Mesendoderm (in vitro differentiated cells): ENCODE measurements at regions not wholly inside any gene's neighbourhood (a gene's known extent, or its start where the extent isn't known, plus 50 kb on each side); places are given as distances from the start of the nearest gene placed in this dataset.

ENCODE experiments used
- DNase-seq: peaks from one replicate; pipeline ENCODE4 v3.0.0; 2013
- H2AK5ac ChIP-seq: 2 replicates; pipeline ENCODE4 v1.6.1; 2013; ENCODE audit warnings: low read length, inconsistent platforms
- H2BK120ac ChIP-seq: 2 replicates; pipeline ENCODE4 v1.6.1; 2013; ENCODE audit warnings: low read depth, mild to moderate bottlenecking, low read length, moderate library complexity, mixed read lengths
- H2BK15ac ChIP-seq: replicated peaks from 2 replicates; pipeline ENCODE4 v1.6.1; 2013; ENCODE audit warnings: low read depth, mild to moderate bottlenecking, moderate library complexity
- H2BK5ac ChIP-seq: 2 replicates; pipeline ENCODE4 v1.6.1; 2013; ENCODE audit warnings: low read length, inconsistent platforms
- H3K18ac ChIP-seq: 2 replicates; pipeline ENCODE4 v1.6.1; 2013; ENCODE audit warnings: mild to moderate bottlenecking, low read length, mixed read lengths
- H3K23ac ChIP-seq: one replicate; pipeline ENCODE4 v1.6.1; 2013; ENCODE audit warnings: low read length
- H3K27ac ChIP-seq: 2 replicates; pipeline ENCODE4 v1.5.1; 2013; ENCODE audit warnings: low read depth, mild to moderate bottlenecking, inconsistent platforms, low read length, moderate library complexity
- H3K27me3 ChIP-seq: 2 replicates; pipeline ENCODE4 v1.6.1; 2013; ENCODE audit warnings: low read length, control low read depth, mild to moderate bottlenecking, inconsistent platforms; ENCODE audit not compliant: insufficient read depth, poor library complexity
- H3K36me3 ChIP-seq: 2 replicates; pipeline ENCODE4 v1.6.1; 2013; ENCODE audit warnings: low read length, inconsistent platforms; ENCODE audit not compliant: control insufficient read depth, insufficient read depth
- H3K4ac ChIP-seq: one replicate; pipeline ENCODE4 v1.6.1; 2013; ENCODE audit warnings: low read depth, mild to moderate bottlenecking, low read length, moderate library complexity
- H3K4me1 ChIP-seq: 2 replicates; pipeline ENCODE4 v1.6.1; 2013; ENCODE audit warnings: low read depth, low read length, inconsistent platforms; ENCODE audit not compliant: control insufficient read depth
- H3K4me2 ChIP-seq: 2 replicates; pipeline ENCODE4 v1.6.1; 2013; ENCODE audit warnings: low read length
- H3K4me3 ChIP-seq: 2 replicates; pipeline ENCODE4 v1.5.1; 2013; ENCODE audit warnings: mild to moderate bottlenecking, low read length
- H3K56ac ChIP-seq: one replicate; pipeline ENCODE4 v1.6.1; 2013; ENCODE audit warnings: low read length
- H3K79me1 ChIP-seq: 2 replicates; pipeline ENCODE4 v1.6.1; 2013; ENCODE audit warnings: low read length, inconsistent platforms
- H3K79me2 ChIP-seq: 2 replicates; pipeline ENCODE4 v1.6.1; 2013; ENCODE audit warnings: mild to moderate bottlenecking, low read length; ENCODE audit not compliant: control insufficient read depth, insufficient read depth
- H3K9ac ChIP-seq: 2 replicates; pipeline ENCODE4 v1.6.1; 2013; ENCODE audit warnings: low read length, inconsistent platforms
- H4K5ac ChIP-seq: one replicate; pipeline ENCODE4 v1.6.1; 2013; ENCODE audit warnings: low read length
- H4K8ac ChIP-seq: one replicate; pipeline ENCODE4 v1.6.1; 2013; ENCODE audit warnings: low read depth, mild to moderate bottlenecking, control low read depth, low read length, moderate library complexity
- WGBS: extraction: QIAGEN DNeasy Blood & Tissue Kit; methylation state at CpG from one replicate; pipeline ENCODE4 v1.1.7; 2013; ENCODE audit warnings: low lambda C conversion rate, missing lambda C conversion rate; ENCODE audit not compliant: insufficient coverage; ENCODE audit errors: extremely low coverage; 5-methylcytosine and 5-hydroxymethylcytosine counted together

GRCh38 chr5:25009063-25009462 is 364.3 kb upstream of the CDH10 start:
- Histone ChIP-seq H2AK5ac (no peak overlapping the region), H3K36me3 (no peaks in the 10 kb centered on the region), H3K79me2 (no peaks in the 10 kb centered on the region), H3K4me2 (no peak overlapping the region), H3K4me1 (no peaks in the 10 kb centered on the region), H2BK15ac (no peak overlapping the region), H2BK120ac (no peak overlapping the region), H3K56ac (no peak overlapping the region), H3K23ac (no peak overlapping the region), H3K79me1 (no peaks in the 10 kb centered on the region), H3K18ac (no peak overlapping the region), H3K27me3 (no peaks in the 10 kb centered on the region), H3K27ac (no peak overlapping the region), H3K4ac (no peak overlapping the region), H3K9ac (no peak overlapping the region), H4K8ac (no peak overlapping the region), H2BK5ac (no peak overlapping the region), H3K4me3 (no peak overlapping the region), H4K5ac (no peak overlapping the region)
- no peak for DNase-seq
- WGBS, result no CpG with 5 or more reads among the region's 9 CpGs

GRCh38 chr5:25006734-25007133 is 362.0 kb upstream of the CDH10 start:
- no peak overlapping the region for H4K5ac ChIP-seq
- no peak overlapping the region for H3K56ac ChIP-seq
- H3K4me2 ChIP-seq, result no peak overlapping the region
- peak; percentile 86 for DNase-seq
- H3K36me3 ChIP-seq, result no peaks in the 10 kb centered on the region
- H3K79me2 ChIP-seq, result no peaks in the 10 kb centered on the region
- H3K4me3 ChIP-seq, result no peak overlapping the region
- no peak overlapping the region for H2BK15ac ChIP-seq
- no peak overlapping the region for H2BK5ac ChIP-seq
- H3K4me1 ChIP-seq, result no peaks in the 10 kb centered on the region
- no peak overlapping the region for H3K18ac ChIP-seq
- H3K27ac ChIP-seq, result no peak overlapping the region
- no peak overlapping the region for H3K23ac ChIP-seq
- no peak overlapping the region for H3K9ac ChIP-seq
- no peak overlapping the region for H2BK120ac ChIP-seq
- no peak overlapping the region for H4K8ac ChIP-seq
- no peaks in the 10 kb centered on the region for H3K79me1 ChIP-seq
- H3K4ac ChIP-seq, result no peak overlapping the region
- no CpG with 5 or more reads among the region's 2 CpGs for WGBS
- no peaks in the 10 kb centered on the region for H3K27me3 ChIP-seq
- no peak overlapping the region for H2AK5ac ChIP-seq

- Histone ChIP-seq H3K36me3 (no peaks in the 10 kb centered on the region), H4K5ac (no peak overlapping the region), H4K8ac (no peak overlapping the region), H3K79me1 (no peaks in the 10 kb centered on the region), H3K56ac (no peak overlapping the region), H2BK120ac (no peak overlapping the region), H2BK15ac (no peak overlapping the region), H3K27me3 (no peaks in the 10 kb centered on the region), H3K23ac (no peak overlapping the region), H3K4me2 (no peak overlapping the region), H2BK5ac (no peak overlapping the region), H3K79me2 (no peaks in the 10 kb centered on the region), H3K18ac (no peak overlapping the region), H3K9ac (no peak overlapping the region), H3K4me3 (no peak overlapping the region), H3K4ac (no peak overlapping the region), H3K4me1 (no peaks in the 10 kb centered on the region), H2AK5ac (no peak overlapping the region), H3K27ac (no peak overlapping the region)
- DNase-seq, result peak; percentile 4
- WGBS, result no CpG with 5 or more reads among the region's 4 CpGs
These were observed 361.5 kb upstream of the CDH10 start for GRCh38 chr5:25006237-25006636.

- Histone ChIP-seq H4K8ac (no peak overlapping the region), H3K4me3 (no peak overlapping the region), H4K5ac (no peak overlapping the region), H3K79me2 (no peaks in the 10 kb centered on the region), H3K27me3 (no peaks in the 10 kb centered on the region), H3K4me2 (no peak overlapping the region), H3K4me1 (no peaks in the 10 kb centered on the region), H3K36me3 (no peaks in the 10 kb centered on the region), H2AK5ac (no peak overlapping the region), H3K23ac (no peak overlapping the region), H3K27ac (no peak overlapping the region), H3K79me1 (no peaks in the 10 kb centered on the region), H2BK15ac (no peak overlapping the region), H3K56ac (no peak overlapping the region), H2BK120ac (no peak overlapping the region), H3K18ac (no peak overlapping the region), H3K9ac (no peak overlapping the region), H3K4ac (no peak overlapping the region), H2BK5ac (no peak overlapping the region)
- peak; percentile 14 for DNase-seq
- WGBS, result no CpG with 5 or more reads among the region's 3 CpGs
These were observed 360.7 kb upstream of the CDH10 start for GRCh38 chr5:25005431-25005830.

GRCh38 chr5:25002371-25002770 is 357.6 kb upstream of the CDH10 start:
- Histone ChIP-seq H2BK120ac (no peak overlapping the region), H3K18ac (no peak overlapping the region), H3K27me3 (no peaks in the 10 kb centered on the region), H3K4me2 (no peak overlapping the region), H2AK5ac (no peak overlapping the region), H4K8ac (no peak overlapping the region), H3K4ac (no peak overlapping the region), H3K79me2 (no peaks in the 10 kb centered on the region), H3K27ac (no peak overlapping the region), H3K23ac (no peak overlapping the region), H3K4me1 (no peaks in the 10 kb centered on the region), H2BK15ac (no peak overlapping the region), H2BK5ac (no peak overlapping the region), H4K5ac (no peak overlapping the region), H3K36me3 (no peaks in the 10 kb centered on the region), H3K56ac (no peak overlapping the region), H3K79me1 (no peaks in the 10 kb centered on the region), H3K9ac (no peak overlapping the region), H3K4me3 (no peak overlapping the region)
- no peak for DNase-seq
- 100% methylated on average over 1 of the region's 1 CpG for WGBS

GRCh38 chr5:24999732-25000131 is 355.0 kb upstream of the CDH10 start:
- Histone ChIP-seq H3K56ac (no peak overlapping the region), H2BK5ac (no peak overlapping the region)

More at GRCh38 chr5:24999732-25000131, 355.0 kb upstream of the CDH10 start:
- WGBS, result no CpG with 5 or more reads among the region's 2 CpGs
- no peak overlapping the region for H3K4ac ChIP-seq
- H3K36me3 ChIP-seq, result no peaks in the 10 kb centered on the region
- no peaks in the 10 kb centered on the region for H3K79me2 ChIP-seq
- no peak overlapping the region for H4K5ac ChIP-seq
- H2BK120ac ChIP-seq, result no peak overlapping the region
- H3K27me3 ChIP-seq, result no peaks in the 10 kb centered on the region
- H3K4me2 ChIP-seq, result no peak overlapping the region
- no peak overlapping the region for H3K27ac ChIP-seq
- no peak overlapping the region for H3K4me3 ChIP-seq
- no peak overlapping the region for H3K9ac ChIP-seq
- H3K18ac ChIP-seq, result no peak overlapping the region
- no peaks in the 10 kb centered on the region for H3K79me1 ChIP-seq
- no peak overlapping the region for H2AK5ac ChIP-seq
- DNase-seq, result no peak
- H3K4me1 ChIP-seq, result no peaks in the 10 kb centered on the region
- H4K8ac ChIP-seq, result no peak overlapping the region
- no peak overlapping the region for H2BK15ac ChIP-seq
- H3K23ac ChIP-seq, result no peak overlapping the region
